ENCODE measurements at regions not wholly inside any gene's neighbourhood (a gene's known extent, or its start where the extent isn't known, plus 50 kb on each side); places are given as distances from the start of the nearest gene placed in this dataset.

DNA sequence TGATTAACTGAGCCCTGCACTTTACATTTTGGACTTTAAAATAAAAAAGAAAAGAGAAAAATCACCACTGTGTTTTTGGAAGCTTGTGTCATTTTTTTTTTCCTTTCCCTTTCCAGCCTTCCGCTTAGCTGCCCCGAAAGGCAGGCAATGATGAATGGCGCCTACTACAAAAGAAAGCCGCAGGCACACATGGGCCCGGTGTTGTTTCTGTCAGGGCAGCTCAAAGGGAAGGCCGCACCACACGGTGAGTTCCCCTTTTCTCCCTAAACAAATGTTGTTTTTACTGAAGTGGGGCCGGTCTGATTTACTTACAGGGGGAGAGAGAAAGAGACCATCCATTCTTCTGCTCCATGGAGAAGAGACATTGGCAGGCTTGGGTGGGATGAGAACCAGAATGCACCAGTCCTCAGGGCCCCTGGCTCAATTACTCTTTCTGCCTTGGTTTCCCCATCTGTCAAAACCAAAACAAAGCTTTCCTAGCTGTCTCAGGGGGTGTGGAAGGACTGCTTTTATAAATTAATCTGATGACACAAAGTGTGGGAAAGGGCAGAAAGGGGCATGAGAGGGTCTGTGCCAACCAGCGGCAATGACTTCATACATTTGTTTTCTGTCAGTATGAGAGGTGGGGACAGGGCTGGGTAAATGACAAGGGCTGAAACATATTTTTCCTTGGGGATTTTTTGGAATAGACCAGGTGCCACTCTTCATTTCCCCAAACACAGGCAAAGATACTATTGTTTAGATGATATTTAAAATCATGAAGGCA, 91.4 kb upstream of the PLXNA2 start:
- TF ChIP-seq, protein P1, sequence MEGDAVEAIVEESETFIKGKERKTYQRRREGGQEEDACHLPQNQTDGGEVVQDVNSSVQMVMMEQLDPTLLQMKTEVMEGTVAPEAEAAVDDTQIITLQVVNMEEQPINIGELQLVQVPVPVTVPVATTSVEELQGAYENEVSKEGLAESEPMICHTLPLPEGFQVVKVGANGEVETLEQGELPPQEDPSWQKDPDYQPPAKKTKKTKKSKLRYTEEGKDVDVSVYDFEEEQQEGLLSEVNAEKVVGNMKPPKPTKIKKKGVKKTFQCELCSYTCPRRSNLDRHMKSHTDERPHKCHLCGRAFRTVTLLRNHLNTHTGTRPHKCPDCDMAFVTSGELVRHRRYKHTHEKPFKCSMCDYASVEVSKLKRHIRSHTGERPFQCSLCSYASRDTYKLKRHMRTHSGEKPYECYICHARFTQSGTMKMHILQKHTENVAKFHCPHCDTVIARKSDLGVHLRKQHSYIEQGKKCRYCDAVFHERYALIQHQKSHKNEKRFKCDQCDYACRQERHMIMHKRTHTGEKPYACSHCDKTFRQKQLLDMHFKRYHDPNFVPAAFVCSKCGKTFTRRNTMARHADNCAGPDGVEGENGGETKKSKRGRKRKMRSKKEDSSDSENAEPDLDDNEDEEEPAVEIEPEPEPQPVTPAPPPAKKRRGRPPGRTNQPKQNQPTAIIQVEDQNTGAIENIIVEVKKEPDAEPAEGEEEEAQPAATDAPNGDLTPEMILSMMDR (conservative IDR thresholded peaks at IDR 0.05): no peak
- TF ChIP-seq EZH2 (IDR thresholded peaks at IDR 0.05; ENCODE audit: low read depth): no peak
- no peaks in the 10 kb centered on the region for H3K9me3 ChIP-seq (ENCODE audit: insufficient read depth, low read depth)

DNA sequence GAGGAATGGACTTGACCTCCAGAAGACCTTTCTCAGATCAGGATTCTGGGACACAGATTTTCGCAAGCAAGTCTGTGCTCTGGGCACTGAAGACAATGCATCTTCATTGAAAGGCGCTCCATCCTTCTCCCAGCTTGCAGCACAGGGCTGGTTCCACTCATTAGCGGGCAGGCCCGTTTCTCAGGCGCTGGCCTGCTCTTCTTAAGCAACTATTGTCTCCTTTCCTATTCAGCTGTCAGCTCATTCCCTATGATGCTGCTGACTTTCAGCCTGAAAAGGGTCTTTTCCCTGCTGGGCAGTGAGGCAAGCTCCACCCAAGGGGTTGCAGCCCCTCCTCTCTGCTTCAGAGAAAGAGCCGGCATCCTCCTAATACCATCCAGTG, 91.9 kb upstream of the PLXNA2 start:
- TF ChIP-seq EZH2 (IDR thresholded peaks at IDR 0.05; ENCODE audit: low read depth): no peak
- TF ChIP-seq, protein P1 (conservative IDR thresholded peaks at IDR 0.05): no peak
- no peak for DNase-seq
- no peaks in the 10 kb centered on the region for H3F3A ChIP-seq (ENCODE audit: insufficient read depth, low read depth)
- H3K27ac ChIP-seq: no peak overlapping the region
- no peaks in the 10 kb centered on the region for H3K9me3 ChIP-seq (ENCODE audit: insufficient read depth, low read depth)
- peaks cover 44% of the 10 kb centered on the region for H3K27me3 ChIP-seq (ENCODE audit: insufficient read depth, low read depth)
- H3K4me3 ChIP-seq: no peak overlapping the region
- H4K20me1 ChIP-seq (ENCODE audit: insufficient read depth): no peaks in the 10 kb centered on the region
- H3K4me2 ChIP-seq: no peak overlapping the region
- intact Hi-C loops (cut with micrococcal nuclease; ENCODE audit: unreplicated experiment): no loop called here
- POLR2A ChIA-PET (ENCODE audit: unreplicated experiment): no interaction called here
- no peaks in the 10 kb centered on the region for H3K79me2 ChIP-seq (ENCODE audit: low read depth)
- no peak overlapping the region for H2AFZ ChIP-seq
- CTCF ChIA-PET: no interaction called here
- H3K9me2 ChIP-seq (ENCODE audit: insufficient read depth): no peaks in the 10 kb centered on the region
- no peaks in the 10 kb centered on the region for H3K4me1 ChIP-seq (replicated peaks; ENCODE audit: insufficient read depth)
- BruUV-seq (replicated peaks): no TSS peak
- no peaks in the 10 kb centered on the region for H3K36me3 ChIP-seq (ENCODE audit: low read depth)

More for the DNA sequence above, 91.4 kb upstream of the PLXNA2 start:
- BruUV-seq (replicated peaks): no TSS peak
- POLR2A ChIA-PET (ENCODE audit: unreplicated experiment): no interaction called here
- Histone ChIP-seq H2AFZ (no peak overlapping the region), H3K36me3 (ENCODE audit: low read depth) (no peaks in the 10 kb centered on the region), H3K79me2 (ENCODE audit: low read depth) (no peaks in the 10 kb centered on the region), H3K9me2 (ENCODE audit: insufficient read depth) (no peaks in the 10 kb centered on the region), H3F3A (ENCODE audit: insufficient read depth, low read depth) (no peaks in the 10 kb centered on the region), H3K27ac (no peak overlapping the region), H3K4me2 (no peak overlapping the region), H3K4me3 (no peak overlapping the region), H4K20me1 (ENCODE audit: insufficient read depth) (no peaks in the 10 kb centered on the region), H3K27me3 (ENCODE audit: insufficient read depth, low read depth) (peaks cover 44% of the 10 kb centered on the region), H3K4me1 (replicated peaks; ENCODE audit: insufficient read depth) (no peaks in the 10 kb centered on the region)
- CTCF ChIA-PET: no interaction called here
- intact Hi-C loops (cut with micrococcal nuclease; ENCODE audit: unreplicated experiment): no loop called here
- DNase-seq: no peak

DNA sequence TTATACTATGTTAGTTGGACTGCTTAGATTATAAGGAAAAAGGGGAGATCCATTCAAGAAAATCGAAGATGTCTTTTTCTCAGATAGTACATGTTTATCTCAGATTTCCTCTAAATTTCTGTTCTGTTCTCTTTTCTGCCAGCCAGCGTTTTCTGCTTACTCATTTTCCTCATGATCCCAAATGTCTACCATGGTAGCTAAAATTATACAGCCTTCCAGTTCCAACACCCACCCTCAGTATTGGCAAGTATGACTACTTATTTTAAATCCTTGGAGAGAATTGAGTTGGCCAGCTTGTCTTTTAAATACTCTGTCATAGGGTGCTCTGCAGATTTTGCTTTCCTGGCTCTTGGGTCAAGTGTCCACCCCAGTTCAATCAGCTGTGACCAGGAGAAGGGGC, 95.7 kb upstream of the PLXNA2 start:
- H3K4me1 ChIP-seq (replicated peaks; ENCODE audit: insufficient read depth): no peaks in the 10 kb centered on the region
- H3K36me3 ChIP-seq (ENCODE audit: low read depth): no peaks in the 10 kb centered on the region
- H4K20me1 ChIP-seq (ENCODE audit: insufficient read depth): no peaks in the 10 kb centered on the region
- H3K9me2 ChIP-seq (ENCODE audit: insufficient read depth): no peaks in the 10 kb centered on the region; the same call in 1 of the 2 replicates
- H2AFZ ChIP-seq: no peak overlapping the region
- no peak for DNase-seq
- CTCF ChIA-PET: no interaction called here
- no peaks in the 10 kb centered on the region for H3F3A ChIP-seq (ENCODE audit: insufficient read depth, low read depth)
- H3K27ac ChIP-seq: no peak overlapping the region
- BruUV-seq (replicated peaks): no TSS peak
- peaks cover 60% of the 10 kb centered on the region for H3K27me3 ChIP-seq (ENCODE audit: insufficient read depth, low read depth)
- no peaks in the 10 kb centered on the region for H3K9me3 ChIP-seq (ENCODE audit: insufficient read depth, low read depth)
- POLR2A ChIA-PET (ENCODE audit: unreplicated experiment): no interaction called here
- intact Hi-C loops (cut with micrococcal nuclease; ENCODE audit: unreplicated experiment): no loop called here
- TF ChIP-seq EZH2 (IDR thresholded peaks at IDR 0.05; ENCODE audit: low read depth): no peak
- TF ChIP-seq, protein P1 (conservative IDR thresholded peaks at IDR 0.05): no peak
- H3K4me3 ChIP-seq: no peak overlapping the region
- H3K79me2 ChIP-seq (ENCODE audit: low read depth): no peaks in the 10 kb centered on the region
- no peak overlapping the region for H3K4me2 ChIP-seq

All from PC-9 (cell line).